ENCODE measurements at regions not wholly inside any gene's neighbourhood (a gene's known extent, or its start where the extent isn't known, plus 50 kb on each side); places are given as distances from the start of the nearest gene placed in this dataset.

DNA sequence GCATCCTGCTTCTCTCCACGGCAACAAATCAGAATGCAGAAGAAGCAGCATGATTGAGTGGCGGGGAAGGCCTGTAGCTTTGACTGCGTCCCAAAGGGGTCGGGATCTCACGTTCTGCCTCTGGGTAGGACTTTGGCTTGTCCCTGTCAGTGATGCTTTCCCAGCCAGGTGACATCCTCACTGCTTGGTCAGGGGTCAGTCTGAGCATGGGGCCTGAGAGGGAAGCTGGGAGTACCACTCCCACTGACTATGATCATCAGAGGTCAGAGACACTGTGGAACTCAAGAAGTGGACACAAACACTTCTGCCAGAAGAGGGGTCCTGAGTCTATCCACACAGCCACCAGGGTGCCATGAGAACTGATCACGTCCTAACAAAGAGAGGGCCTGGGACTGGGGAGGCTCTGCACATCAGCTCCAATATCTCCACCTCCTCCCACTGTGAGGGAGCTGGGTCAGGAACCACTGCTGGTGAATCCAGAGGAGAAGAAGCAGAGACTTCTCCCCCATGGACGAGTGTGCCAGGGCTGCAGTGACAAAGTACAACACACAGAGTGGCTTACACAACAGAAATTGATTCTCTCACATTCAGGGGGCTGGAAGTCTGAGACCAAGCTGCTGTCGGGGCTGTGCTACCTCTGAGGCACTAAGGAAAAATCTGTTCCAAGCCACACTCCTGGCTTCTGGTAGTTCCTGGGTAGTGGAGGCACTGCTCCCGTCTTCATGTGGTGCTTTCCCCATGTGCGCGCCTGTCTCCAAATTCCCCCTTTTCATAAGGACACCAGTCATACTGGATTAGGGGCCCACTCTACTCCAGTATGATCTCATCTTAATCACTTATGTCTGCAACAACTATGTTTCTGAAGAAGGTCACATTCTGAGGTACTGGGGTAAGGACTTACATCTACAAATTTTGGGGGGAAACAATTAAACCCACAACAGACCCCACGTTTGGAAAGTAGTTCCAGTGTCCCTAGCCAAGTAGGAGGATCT is 131.1 kb downstream of the CYP26A1 start:
- TF ChIP-seq, protein P1, sequence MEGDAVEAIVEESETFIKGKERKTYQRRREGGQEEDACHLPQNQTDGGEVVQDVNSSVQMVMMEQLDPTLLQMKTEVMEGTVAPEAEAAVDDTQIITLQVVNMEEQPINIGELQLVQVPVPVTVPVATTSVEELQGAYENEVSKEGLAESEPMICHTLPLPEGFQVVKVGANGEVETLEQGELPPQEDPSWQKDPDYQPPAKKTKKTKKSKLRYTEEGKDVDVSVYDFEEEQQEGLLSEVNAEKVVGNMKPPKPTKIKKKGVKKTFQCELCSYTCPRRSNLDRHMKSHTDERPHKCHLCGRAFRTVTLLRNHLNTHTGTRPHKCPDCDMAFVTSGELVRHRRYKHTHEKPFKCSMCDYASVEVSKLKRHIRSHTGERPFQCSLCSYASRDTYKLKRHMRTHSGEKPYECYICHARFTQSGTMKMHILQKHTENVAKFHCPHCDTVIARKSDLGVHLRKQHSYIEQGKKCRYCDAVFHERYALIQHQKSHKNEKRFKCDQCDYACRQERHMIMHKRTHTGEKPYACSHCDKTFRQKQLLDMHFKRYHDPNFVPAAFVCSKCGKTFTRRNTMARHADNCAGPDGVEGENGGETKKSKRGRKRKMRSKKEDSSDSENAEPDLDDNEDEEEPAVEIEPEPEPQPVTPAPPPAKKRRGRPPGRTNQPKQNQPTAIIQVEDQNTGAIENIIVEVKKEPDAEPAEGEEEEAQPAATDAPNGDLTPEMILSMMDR (conservative IDR thresholded peaks at IDR 0.05; ENCODE audit: low read length): no peak
- TF ChIP-seq EZH2phosphoT487 (IDR thresholded peaks at IDR 0.05; ENCODE audit: borderline replicate concordance): no peak
